ENCODE measurements at regions not wholly inside any gene's neighbourhood (a gene's known extent, or its start where the extent isn't known, plus 50 kb on each side); places are given as distances from the start of the nearest gene placed in this dataset.

DNA sequence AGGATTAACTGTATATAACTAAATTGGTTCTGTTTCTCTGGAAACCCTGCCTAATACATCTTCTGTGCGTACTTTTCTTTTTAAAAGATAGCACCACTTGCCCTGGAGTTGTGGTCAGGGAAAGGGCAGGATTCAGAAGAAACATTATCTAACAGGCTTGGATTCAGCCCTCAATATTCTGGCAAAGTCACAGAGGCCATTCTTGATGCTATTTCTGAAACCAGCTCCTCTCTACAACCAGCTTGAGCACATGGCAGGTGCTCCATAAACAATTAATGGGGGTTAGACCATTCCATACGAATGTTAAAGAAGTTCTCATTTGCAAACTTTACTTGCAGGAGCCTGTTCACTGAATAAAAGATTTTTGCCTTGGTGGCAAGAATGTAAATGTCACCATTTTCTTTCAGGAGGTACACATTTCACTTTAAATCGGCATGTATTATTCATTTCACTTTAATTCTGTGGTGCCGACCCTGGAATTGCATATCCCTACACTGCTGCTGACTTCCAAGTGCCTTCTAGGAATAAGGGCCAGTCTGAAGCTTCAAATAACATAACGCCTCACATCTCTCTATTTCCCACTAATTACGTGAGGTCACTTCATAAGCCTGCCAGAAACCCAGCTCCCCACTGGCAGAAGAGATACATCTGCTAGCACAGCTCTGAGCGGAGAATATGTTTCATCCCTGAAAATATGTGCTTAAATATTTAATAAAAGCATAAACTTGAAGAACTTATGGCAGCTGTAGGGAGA lies 248.7 kb downstream of the ADGRG6 start:
- TF ChIP-seq EZH2 (IDR thresholded peaks at IDR 0.05; ENCODE audit: borderline replicate concordance, control insufficient read depth, low read depth, low read length) (no peak), CEBPB (IDR thresholded peaks at IDR 0.05; ENCODE audit: borderline replicate concordance in 1 of 2, low read depth in 2 of 2, low read length in 2 of 2) (no peak), CTCF (IDR thresholded peaks at IDR 0.05 in 2 of 3, conservative IDR thresholded peaks at IDR 0.05 in 1 of 3; ENCODE audit: control insufficient read depth in 2 of 3, extremely low read depth in 1 of 3, insufficient read depth in 1 of 3, low read depth in 3 of 3, low read length in 3 of 3) (no peak), MYC (IDR thresholded peaks at IDR 0.05; ENCODE audit: insufficient read depth, insufficient read length, insufficient replicate concordance, low read length, severe bottlenecking) (no peak), GABPA (IDR thresholded peaks at IDR 0.05; ENCODE audit: low read depth) (no peak), RAD21 (IDR thresholded peaks at IDR 0.05; ENCODE audit: insufficient read depth, low read depth, low read length) (no peak), NFIC (IDR thresholded peaks at IDR 0.05; ENCODE audit: low read depth, low read length) (no peak), EP300 (IDR thresholded peaks at IDR 0.05; ENCODE audit: borderline replicate concordance in 1 of 2, control insufficient read depth in 1 of 2, low read depth in 2 of 2, low read length in 2 of 2) (no peak), POLR2A (IDR thresholded peaks at IDR 0.05; ENCODE audit: low read depth, low read length) (no peak), SPI1 (IDR thresholded peaks at IDR 0.05; ENCODE audit: borderline replicate concordance, insufficient read depth, low read depth, low read length) (no peak), USF2 (IDR thresholded peaks at IDR 0.05; ENCODE audit: borderline replicate concordance, low read depth, low read length) (no peak), TCF7 (IDR thresholded peaks at IDR 0.05; ENCODE audit: borderline replicate concordance) (no peak)
- TF ChIP-seq, protein P1, sequence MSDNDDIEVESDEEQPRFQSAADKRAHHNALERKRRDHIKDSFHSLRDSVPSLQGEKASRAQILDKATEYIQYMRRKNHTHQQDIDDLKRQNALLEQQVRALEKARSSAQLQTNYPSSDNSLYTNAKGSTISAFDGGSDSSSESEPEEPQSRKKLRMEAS (IDR thresholded peaks at IDR 0.05; ENCODE audit: low read depth, low read length), result no peak

All from GM12878 (cell line).